ENCODE measurements at regions not wholly inside any gene's neighbourhood (a gene's known extent, or its start where the extent isn't known, plus 50 kb on each side); places are given as distances from the start of the nearest gene placed in this dataset.

GRCh38 chr6:137815692-137816091, 51.4 kb upstream of the TNFAIP3 start:
- Histone ChIP-seq H3K4me3 (no peak overlapping the region), H3K36me3 (no peaks in the 10 kb centered on the region), H3K27me3 (no peaks in the 10 kb centered on the region), H3K4me1 (peaks cover 10 to 18% (median 14%) of the 10 kb centered on the region in 4 donors), H3K27ac (no peak overlapping the region), H3K9me3 (no peaks in the 10 kb centered on the region)
- DNase-seq (no peak), ATAC-seq (ENCODE audit: low FRiP score in 2 of 2) (no peak)
- 84 to 93% methylated on average over 1 of the region's 1 CpG for WGBS, 2 donors
- no peak for TF ChIP-seq POLR2AphosphoS5 (IDR thresholded peaks at IDR 0.05)
- no peak for TF ChIP-seq CTCF (IDR thresholded peaks at IDR 0.05)
- TF ChIP-seq POLR2A (IDR thresholded peaks at IDR 0.05) = no peak

GRCh38 chr6:137816133-137816579, 50.9 kb upstream of the TNFAIP3 start:
- H3K9me3 ChIP-seq = no peaks in the 10 kb centered on the region
- H3K27me3 ChIP-seq = no peaks in the 10 kb centered on the region
- H3K27ac ChIP-seq = no peak overlapping the region
- no peak for TF ChIP-seq EP300 (IDR thresholded peaks at IDR 0.05)
- no peak for TF ChIP-seq CTCF (IDR thresholded peaks at IDR 0.05)
- TF ChIP-seq POLR2A (IDR thresholded peaks at IDR 0.05) = no peak
- no peak for TF ChIP-seq POLR2AphosphoS5 (IDR thresholded peaks at IDR 0.05)
- H3K4me3 ChIP-seq = no peak overlapping the region
- DNase-seq = no peak
- H3K36me3 ChIP-seq = no peaks in the 10 kb centered on the region
- peak in 1 of 2 donors; percentile 44 for ATAC-seq (ENCODE audit: low FRiP score in 2 of 2)
- WGBS, 2 donors = 38 to 48% methylated on average over 6 of the region's 6 CpGs
- peaks cover 7 to 18% (median 11%) of the 10 kb centered on the region in 4 donors for H3K4me1 ChIP-seq

- Histone ChIP-seq H3K9me3 (no peaks in the 10 kb centered on the region), H3K4me3 (no peak overlapping the region), H3K4me1 (peaks cover 5 to 15% (median 7%) of the 10 kb centered on the region in 4 donors), H3K27ac (no peak overlapping the region), H3K27me3 (no peaks in the 10 kb centered on the region), H3K36me3 (no peaks in the 10 kb centered on the region)
- 78 to 85% methylated on average over 8 of the region's 8 CpGs for WGBS, 2 donors
- no peak for TF ChIP-seq EP300 (IDR thresholded peaks at IDR 0.05)
- TF ChIP-seq POLR2A (IDR thresholded peaks at IDR 0.05) = no peak
- TF ChIP-seq POLR2AphosphoS5 (IDR thresholded peaks at IDR 0.05) = no peak
- TF ChIP-seq CTCF (IDR thresholded peaks at IDR 0.05) = no peak
- ATAC-seq (ENCODE audit: low FRiP score in 2 of 2) = peak in 1 of 2 donors; percentile 15
- no peak for DNase-seq
Observed at GRCh38 chr6:137816688-137817618, 50.1 kb upstream of the TNFAIP3 start.

Small RNA genes lying in the stretch of these regions (small RNA-seq; reads per million reads assigned to genes)
- 0 reads per million in 4 donors for gene RF00019

All from upper lobe of left lung (tissue), 6 donors.